Erythroblast (primary cell): ENCODE measurements at regions not wholly inside any gene's neighbourhood (a gene's known extent, or its start where the extent isn't known, plus 50 kb on each side); places are given as distances from the start of the nearest gene placed in this dataset.

ENCODE experiments used
- GATA1 ChIP-seq: IDR thresholded peaks from 2 replicates; pipeline ENCODE4 v1.6.1; 2011; ENCODE audit warnings: low read depth, mild to moderate bottlenecking, control low read depth, low read length, moderate library complexity
- POLR2A ChIP-seq: IDR thresholded peaks from 2 replicates; pipeline ENCODE4 v1.6.1; 2011; ENCODE audit warnings: mild to moderate bottlenecking, low read length

DNA sequence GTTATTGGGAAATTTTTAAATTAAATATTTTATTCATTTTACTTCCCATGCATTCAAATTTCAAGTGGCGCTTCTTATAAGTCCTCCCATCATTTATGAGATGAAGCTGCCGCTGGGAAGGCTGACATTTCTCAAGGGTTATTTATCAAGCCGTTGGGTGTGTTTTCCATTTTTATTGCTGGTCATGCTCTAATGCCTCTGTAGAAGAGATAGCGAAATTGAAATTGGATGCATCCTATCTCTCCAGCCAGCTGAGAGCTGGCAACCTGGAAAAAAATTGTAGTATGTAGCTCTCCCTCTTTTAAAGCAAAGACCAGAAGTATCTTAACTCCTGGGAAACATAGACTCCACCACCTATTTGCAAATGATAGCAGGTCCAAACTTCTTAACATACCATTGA lies 135.9 kb downstream of the C6orf118 start:
- TF ChIP-seq POLR2A (no peak), GATA1 (no peak)
